GM23248 (cell line): ENCODE measurements at regions not wholly inside any gene's neighbourhood (a gene's known extent, or its start where the extent isn't known, plus 50 kb on each side); places are given as distances from the start of the nearest gene placed in this dataset.

ENCODE experiments used
- EZH2 ChIP-seq: fragments of 200-600 bp; sonication (generic); IDR thresholded peaks from 2 replicates; pipeline ENCODE4 v1.6.1; 2018; ENCODE audit warnings: antibody characterized with exemption, mild to moderate bottlenecking; ENCODE audit not compliant: insufficient read depth, poor library complexity, severe bottlenecking
- EZH2phosphoT487 ChIP-seq: fragments of 200-600 bp; sonication (generic); IDR thresholded peaks from 2 replicates; pipeline ENCODE4 v1.6.1; 2018; ENCODE audit warnings: antibody characterized with exemption, moderate library complexity, mild to moderate bottlenecking, low read depth; ENCODE audit not compliant: insufficient read depth

DNA sequence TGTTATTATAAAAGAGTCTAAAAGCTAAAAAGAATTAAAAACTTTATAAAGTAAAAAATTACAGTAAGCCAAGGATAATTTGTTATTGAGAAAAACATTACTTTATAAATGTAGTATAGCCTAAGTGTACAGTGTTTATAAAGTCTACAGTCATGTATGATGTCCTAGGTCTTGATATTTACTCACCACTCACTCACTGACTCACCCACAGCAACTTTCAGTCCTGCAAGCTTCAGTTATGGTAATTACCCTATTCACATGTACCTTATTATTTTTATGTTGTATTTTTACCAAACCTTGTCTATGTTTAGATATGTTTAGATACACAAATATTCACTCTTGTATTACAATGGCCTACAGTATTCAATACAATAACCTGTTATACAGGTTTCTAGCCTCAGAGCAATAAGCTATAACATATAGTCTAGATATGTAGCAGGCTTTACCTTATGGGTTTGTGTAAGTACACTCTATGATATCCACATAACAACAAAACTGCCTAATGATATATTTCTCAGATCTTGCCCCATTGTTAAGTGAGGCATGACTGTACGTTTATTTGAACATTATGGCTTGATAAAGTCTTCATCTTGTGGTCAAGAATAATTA is 113.7 kb upstream of the KITLG start:
- TF ChIP-seq EZH2 = no peak
- TF ChIP-seq EZH2phosphoT487 = no peak
